Activated naive CD4-positive, alpha-beta T cell treated with anti-CD3 and anti-CD28 coated beads for 36 hours (primary cell): ENCODE measurements at regions not wholly inside any gene's neighbourhood (a gene's known extent, or its start where the extent isn't known, plus 50 kb on each side); places are given as distances from the start of the nearest gene placed in this dataset.
A peak's percentile ranks its signal among the peaks of the same experiment; 100 is the strongest.

Experiments
- CTCF ChIA-PET: fragments of 350-600 bp; sonication (Branson Sonifier 250); formaldehyde crosslinking; loops from one replicate; lab custom pipeline; 2021; ENCODE audit warnings: antibody characterized with exemption; lab: Charles Lee
- DNase-seq: peaks from one replicate; pipeline ENCODE4 v3.0.0-alpha.2; 2020
- H3K27ac Mint-ChIP-seq: one replicate; pipeline ENCODE4 v1.8.0; 2021; ENCODE audit warnings: mild to moderate bottlenecking, mixed read lengths
- H3K27me3 Mint-ChIP-seq: one replicate; pipeline ENCODE4 v1.8.0; 2021; ENCODE audit warnings: low read depth, mixed read lengths
- H3K36me3 Mint-ChIP-seq: one replicate; pipeline ENCODE4 v1.8.0; 2021; ENCODE audit warnings: low read depth, mixed read lengths
- H3K4me1 Mint-ChIP-seq: one replicate; pipeline ENCODE4 v1.8.0; 2021; ENCODE audit warnings: low read depth, mixed read lengths
- H3K4me3 Mint-ChIP-seq: one replicate; pipeline ENCODE4 v1.8.0; 2021; ENCODE audit warnings: mild to moderate bottlenecking, moderate library complexity, mixed read lengths
- H3K9me3 Mint-ChIP-seq: one replicate; pipeline ENCODE4 v1.8.0; 2021; ENCODE audit warnings: mixed read lengths
- intact Hi-C: fragments of 100-400 bp; cut with micrococcal nuclease; formaldehyde crosslinking; loops from one replicate; pipeline ENCODE4 v1.15.1; 2023

DNA sequence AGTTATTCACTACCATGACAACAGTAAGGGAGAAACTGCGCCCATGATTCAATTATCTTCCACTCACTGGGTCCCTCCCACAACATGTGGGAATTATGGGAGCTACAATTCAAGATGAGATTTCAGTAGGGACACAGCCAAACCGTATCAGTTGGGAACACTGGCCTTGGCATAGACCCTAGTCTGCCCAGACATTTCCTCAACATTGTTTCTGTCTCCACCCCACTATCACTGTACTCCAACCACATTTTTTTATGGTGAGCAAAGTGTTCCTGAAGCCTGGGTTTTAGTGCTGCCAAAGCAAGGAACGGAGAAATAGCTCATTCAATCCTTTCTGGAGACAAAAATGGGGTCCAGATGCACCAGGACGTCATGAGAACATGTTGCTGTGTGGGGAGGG, 122.6 kb upstream of the CCDC179 start:
- intact Hi-C loops = no loop called here
- H3K27ac Mint-ChIP-seq = no peak overlapping the region
- H3K4me3 Mint-ChIP-seq = no peak overlapping the region
- H3K9me3 Mint-ChIP-seq = peaks cover 11% of the 10 kb centered on the region
- no peak for DNase-seq
- CTCF ChIA-PET = no interaction called here
- peaks cover 6% of the 10 kb centered on the region for H3K36me3 Mint-ChIP-seq
- no peaks in the 10 kb centered on the region for H3K27me3 Mint-ChIP-seq
- no peaks in the 10 kb centered on the region for H3K4me1 Mint-ChIP-seq

- CTCF ChIA-PET = no interaction called here
- no peaks in the 10 kb centered on the region for H3K4me1 Mint-ChIP-seq
- intact Hi-C loops = no loop called here
Observed at GRCh38 chr11:22984045-22984444, 123.8 kb upstream of the CCDC179 start.

GRCh38 chr11:22989371-22989770, 129.1 kb upstream of the CCDC179 start:
- H3K9me3 Mint-ChIP-seq = peaks cover 34% of the 10 kb centered on the region
- CTCF ChIA-PET = no interaction called here
- H3K27ac Mint-ChIP-seq = no peak overlapping the region
- peaks cover 16% of the 10 kb centered on the region for H3K36me3 Mint-ChIP-seq
- no peak overlapping the region for H3K4me3 Mint-ChIP-seq
- intact Hi-C loops = no loop called here
- no peaks in the 10 kb centered on the region for H3K4me1 Mint-ChIP-seq
- DNase-seq = no peak
- no peaks in the 10 kb centered on the region for H3K27me3 Mint-ChIP-seq

More at GRCh38 chr11:22984045-22984444, 123.8 kb upstream of the CCDC179 start:
- DNase-seq = no peak
- no peaks in the 10 kb centered on the region for H3K27me3 Mint-ChIP-seq
- no peak overlapping the region for H3K27ac Mint-ChIP-seq
- H3K36me3 Mint-ChIP-seq = peaks cover 11% of the 10 kb centered on the region
- peaks cover 18% of the 10 kb centered on the region for H3K9me3 Mint-ChIP-seq
- H3K4me3 Mint-ChIP-seq = no peak overlapping the region

DNA sequence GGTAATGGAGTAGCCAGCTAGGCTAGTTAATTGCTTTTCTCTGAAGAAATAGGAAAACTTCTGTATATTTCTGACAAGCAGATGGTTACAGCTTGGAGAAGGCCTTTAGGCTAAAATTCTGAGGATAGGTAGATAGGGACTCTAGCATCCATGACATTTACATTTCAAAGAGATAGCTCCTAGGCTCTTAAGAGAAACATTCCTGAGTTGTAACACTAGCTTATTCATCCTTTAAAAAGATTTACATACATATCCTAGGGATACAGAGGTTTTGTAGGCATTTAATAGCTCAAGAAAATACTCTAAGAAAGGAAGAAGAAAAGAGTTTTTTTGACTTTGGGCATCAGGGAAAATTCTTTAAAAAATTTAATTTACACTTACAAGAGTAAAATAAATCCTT, 130.9 kb upstream of the CCDC179 start:
- intact Hi-C loops = no loop called here
- Mint-ChIP-seq H3K9me3 (peaks cover 35% of the 10 kb centered on the region), H3K27me3 (no peaks in the 10 kb centered on the region)

GRCh38 chr11:23006730-23007129, 146.5 kb upstream of the CCDC179 start:
- H3K36me3 Mint-ChIP-seq = peaks cover 10% of the 10 kb centered on the region
- no peaks in the 10 kb centered on the region for H3K4me1 Mint-ChIP-seq
- intact Hi-C loops = no loop called here
- H3K27me3 Mint-ChIP-seq = no peaks in the 10 kb centered on the region
- no peak overlapping the region for H3K27ac Mint-ChIP-seq
- DNase-seq = no peak
- H3K9me3 Mint-ChIP-seq = peaks cover 17% of the 10 kb centered on the region
- no peak overlapping the region for H3K4me3 Mint-ChIP-seq
- CTCF ChIA-PET = no interaction called here

More for the DNA sequence above, 130.9 kb upstream of the CCDC179 start:
- Mint-ChIP-seq H3K27ac (no peak overlapping the region), H3K4me1 (no peaks in the 10 kb centered on the region), H3K4me3 (no peak overlapping the region), H3K36me3 (peaks cover 18% of the 10 kb centered on the region)
- CTCF ChIA-PET = no interaction called here
- no peak for DNase-seq

GRCh38 chr11:23010790-23011335, 150.6 kb upstream of the CCDC179 start:
- peaks cover 6% of the 10 kb centered on the region for H3K9me3 Mint-ChIP-seq
- intact Hi-C loops = no loop called here
- CTCF ChIA-PET = no interaction called here
- no peak overlapping the region for H3K27ac Mint-ChIP-seq
- H3K4me1 Mint-ChIP-seq = no peaks in the 10 kb centered on the region
- peaks cover 5% of the 10 kb centered on the region for H3K36me3 Mint-ChIP-seq
- no peak for DNase-seq
- H3K4me3 Mint-ChIP-seq = no peak overlapping the region
- no peaks in the 10 kb centered on the region for H3K27me3 Mint-ChIP-seq

DNA sequence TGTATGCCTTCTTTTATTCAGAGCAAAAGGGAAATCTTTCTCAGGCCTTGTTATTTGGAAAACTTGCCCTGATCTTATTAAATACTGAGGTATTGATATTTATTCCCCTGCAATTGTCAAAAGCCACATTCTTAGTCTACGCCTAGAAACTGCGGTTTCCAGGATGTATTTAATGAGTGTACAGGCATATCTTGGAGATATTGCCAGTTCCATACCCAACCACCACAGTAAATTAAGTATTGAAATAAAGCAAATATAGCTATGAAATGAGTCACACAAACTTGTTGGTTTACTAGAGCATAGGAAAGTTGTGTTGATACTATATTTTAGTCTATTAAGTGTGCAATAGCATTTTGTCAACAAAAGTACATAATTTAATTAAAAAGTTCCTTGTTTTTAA, 152.7 kb upstream of the CCDC179 start:
- CTCF ChIA-PET = no interaction called here
- no peak overlapping the region for H3K27ac Mint-ChIP-seq
- intact Hi-C loops = no loop called here
- no peak overlapping the region for H3K4me3 Mint-ChIP-seq
- H3K27me3 Mint-ChIP-seq = no peaks in the 10 kb centered on the region
- H3K36me3 Mint-ChIP-seq = peaks cover 3% of the 10 kb centered on the region
- H3K4me1 Mint-ChIP-seq = no peaks in the 10 kb centered on the region
- no peak for DNase-seq
- H3K9me3 Mint-ChIP-seq = peaks cover 4% of the 10 kb centered on the region

- intact Hi-C loops = no loop called here
- H3K9me3 Mint-ChIP-seq = peaks cover under 1% of the 10 kb centered on the region
- H3K4me1 Mint-ChIP-seq = no peaks in the 10 kb centered on the region
- H3K27me3 Mint-ChIP-seq = no peaks in the 10 kb centered on the region
- no peak for DNase-seq
- H3K4me3 Mint-ChIP-seq = no peak overlapping the region
- no peaks in the 10 kb centered on the region for H3K36me3 Mint-ChIP-seq
- CTCF ChIA-PET = no interaction called here
- H3K27ac Mint-ChIP-seq = no peak overlapping the region
Observed at GRCh38 chr11:23013509-23013908, 153.2 kb upstream of the CCDC179 start.

DNA sequence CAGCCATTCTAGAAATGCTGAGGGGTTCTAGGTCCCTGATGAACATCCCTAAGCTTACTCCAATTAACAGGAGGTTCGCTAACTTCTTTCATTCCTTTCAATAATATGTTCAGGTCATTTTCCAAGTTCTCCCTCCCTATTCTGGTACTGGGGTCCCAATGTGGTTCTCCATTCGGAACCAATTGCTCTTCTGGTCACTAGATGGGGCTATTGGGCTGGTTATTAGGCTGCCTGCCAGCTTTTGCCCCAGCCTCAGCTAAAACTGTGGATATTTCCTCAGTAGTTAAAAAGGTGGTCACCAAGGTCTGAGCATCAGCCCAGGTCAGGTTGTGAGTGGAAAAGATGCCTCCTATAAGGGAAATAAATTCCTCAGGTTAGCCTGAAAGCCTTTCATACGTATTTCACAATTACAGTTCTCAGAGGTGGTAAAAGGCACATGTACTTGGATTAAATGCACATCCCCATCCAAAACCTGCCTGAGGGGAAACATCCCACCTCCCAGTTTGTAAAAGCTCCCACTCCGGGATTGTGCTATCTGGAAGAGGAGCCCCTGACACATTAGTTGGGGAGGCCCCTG, 161.1 kb upstream of the CCDC179 start:
- CTCF ChIA-PET = interaction anchor here (1.8 kb wide), 1 partner anchor 20 kb away, joined by 4 read pairs; no protein-coding TSS in a partner anchor

GRCh38 chr11:23022854-23023253, 162.6 kb upstream of the CCDC179 start:
- H3K36me3 Mint-ChIP-seq = no peaks in the 10 kb centered on the region
- intact Hi-C loops = no loop called here
- no peak for DNase-seq
- no peak overlapping the region for H3K27ac Mint-ChIP-seq
- CTCF ChIA-PET = interaction anchor here (0.7 kb wide), 1 partner anchor 100 kb away, joined by 4 read pairs; no protein-coding TSS in a partner anchor
- H3K9me3 Mint-ChIP-seq = no peaks in the 10 kb centered on the region
- H3K4me3 Mint-ChIP-seq = no peak overlapping the region
- H3K4me1 Mint-ChIP-seq = no peaks in the 10 kb centered on the region
- H3K27me3 Mint-ChIP-seq = no peaks in the 10 kb centered on the region

More for the DNA sequence above, 161.1 kb upstream of the CCDC179 start:
- intact Hi-C loops = loop anchor here (1.0 kb wide), 1 partner anchor 145 kb away; no protein-coding TSS in a partner anchor
- Mint-ChIP-seq H3K4me3 (no peak overlapping the region), H3K4me1 (no peaks in the 10 kb centered on the region), H3K27ac (no peak overlapping the region), H3K9me3 (no peaks in the 10 kb centered on the region), H3K36me3 (no peaks in the 10 kb centered on the region), H3K27me3 (no peaks in the 10 kb centered on the region)
- peak; percentile 14 for DNase-seq

DNA sequence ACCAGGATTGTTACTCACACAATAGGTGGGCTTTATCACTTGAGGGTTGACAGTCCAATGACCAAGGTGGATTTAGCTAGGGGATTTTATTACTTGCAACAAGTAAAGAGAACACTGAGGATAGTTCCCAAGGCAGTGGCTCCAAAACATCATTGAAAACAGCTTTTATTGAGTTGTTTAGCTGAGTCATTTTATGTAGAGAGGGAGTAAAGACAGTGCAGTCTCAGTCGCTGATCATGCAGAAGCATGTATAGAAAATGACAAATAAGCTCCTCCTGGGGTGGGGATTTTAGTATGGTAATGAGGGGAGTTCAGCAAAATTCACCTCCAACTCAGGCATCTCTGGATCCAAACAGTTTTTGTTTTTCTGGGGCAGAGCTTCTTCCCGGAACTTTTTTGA, 163.0 kb upstream of the CCDC179 start:
- CTCF ChIA-PET = interaction anchor here (0.7 kb wide), 1 partner anchor 100 kb away, joined by 4 read pairs; no protein-coding TSS in a partner anchor

GRCh38 chr11:23041001-23041503, 180.8 kb upstream of the CCDC179 start:
- CTCF ChIA-PET = interaction anchor here (0.6 kb wide), 1 partner anchor 120 kb away, joined by 3 read pairs; no protein-coding TSS in a partner anchor
- intact Hi-C loops = no loop called here

More for the DNA sequence above, 163.0 kb upstream of the CCDC179 start:
- Mint-ChIP-seq H3K4me3 (no peak overlapping the region), H3K36me3 (no peaks in the 10 kb centered on the region), H3K27me3 (no peaks in the 10 kb centered on the region), H3K9me3 (no peaks in the 10 kb centered on the region), H3K4me1 (no peaks in the 10 kb centered on the region), H3K27ac (no peak overlapping the region)
- intact Hi-C loops = no loop called here
- no peak for DNase-seq

GRCh38 chr11:23058656-23059055, 198.4 kb upstream of the CCDC179 start:
- intact Hi-C loops = no loop called here
- Mint-ChIP-seq H3K4me3 (no peak overlapping the region), H3K9me3 (no peaks in the 10 kb centered on the region), H3K36me3 (no peaks in the 10 kb centered on the region), H3K27ac (no peak overlapping the region), H3K27me3 (no peaks in the 10 kb centered on the region), H3K4me1 (no peaks in the 10 kb centered on the region)
- CTCF ChIA-PET = no interaction called here
- no peak for DNase-seq

More at GRCh38 chr11:23041001-23041503, 180.8 kb upstream of the CCDC179 start:
- H3K27me3 Mint-ChIP-seq = no peaks in the 10 kb centered on the region
- DNase-seq = no peak
- no peaks in the 10 kb centered on the region for H3K9me3 Mint-ChIP-seq
- H3K4me3 Mint-ChIP-seq = no peak overlapping the region
- no peaks in the 10 kb centered on the region for H3K4me1 Mint-ChIP-seq
- H3K36me3 Mint-ChIP-seq = no peaks in the 10 kb centered on the region
- no peak overlapping the region for H3K27ac Mint-ChIP-seq
